Activated T-cell treated with anti-CD3 and anti-CD28 coated beads for 1 hour (primary cell): ENCODE measurements at regions not wholly inside any gene's neighbourhood (a gene's known extent, or its start where the extent isn't known, plus 50 kb on each side); places are given as distances from the start of the nearest gene placed in this dataset.
"Not testable (repeated sequence)": the region's sequence is repeated elsewhere in the genome, so short reads cannot be mapped to it uniquely, and the experiment has no call there.

Experiments
- DNase-seq: peaks from one replicate; pipeline ENCODE4 v3.0.0-alpha.2; 2020; ENCODE audit warnings: low read depth

DNA sequence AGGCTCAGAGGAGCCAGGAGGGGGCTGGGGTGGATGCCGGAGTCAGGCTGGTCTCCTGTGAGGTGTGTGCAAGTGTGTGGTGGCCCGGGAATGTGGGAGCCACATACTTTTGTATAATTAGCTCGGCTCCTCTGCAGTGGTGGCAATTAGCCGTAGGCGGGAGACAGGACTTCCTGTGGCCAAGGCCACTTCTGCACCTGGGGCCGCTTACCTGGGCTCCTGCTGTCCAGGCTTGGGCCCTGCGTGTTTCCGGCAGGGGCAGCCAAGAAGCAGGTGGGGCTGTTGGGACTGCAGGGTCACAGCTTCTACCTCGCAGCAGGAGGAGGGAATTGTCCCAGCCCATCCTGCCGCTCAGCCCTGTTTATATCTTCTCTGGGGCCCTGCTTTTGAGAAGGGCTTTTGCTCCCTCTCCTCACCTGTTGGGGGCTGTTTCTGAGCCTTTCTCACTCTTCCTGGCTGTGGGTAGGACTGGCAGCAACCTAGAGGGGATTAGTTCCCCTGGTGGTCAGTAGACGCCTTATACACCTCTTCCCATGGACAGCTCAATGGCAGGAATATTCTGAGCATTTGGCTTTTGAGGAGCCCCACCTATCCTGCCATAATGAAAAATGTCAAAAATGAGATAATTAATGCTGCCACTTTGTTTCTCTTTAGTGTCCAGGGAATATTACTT is 145.4 kb upstream of the PITX1 start:
- DNase-seq: no peak

DNA sequence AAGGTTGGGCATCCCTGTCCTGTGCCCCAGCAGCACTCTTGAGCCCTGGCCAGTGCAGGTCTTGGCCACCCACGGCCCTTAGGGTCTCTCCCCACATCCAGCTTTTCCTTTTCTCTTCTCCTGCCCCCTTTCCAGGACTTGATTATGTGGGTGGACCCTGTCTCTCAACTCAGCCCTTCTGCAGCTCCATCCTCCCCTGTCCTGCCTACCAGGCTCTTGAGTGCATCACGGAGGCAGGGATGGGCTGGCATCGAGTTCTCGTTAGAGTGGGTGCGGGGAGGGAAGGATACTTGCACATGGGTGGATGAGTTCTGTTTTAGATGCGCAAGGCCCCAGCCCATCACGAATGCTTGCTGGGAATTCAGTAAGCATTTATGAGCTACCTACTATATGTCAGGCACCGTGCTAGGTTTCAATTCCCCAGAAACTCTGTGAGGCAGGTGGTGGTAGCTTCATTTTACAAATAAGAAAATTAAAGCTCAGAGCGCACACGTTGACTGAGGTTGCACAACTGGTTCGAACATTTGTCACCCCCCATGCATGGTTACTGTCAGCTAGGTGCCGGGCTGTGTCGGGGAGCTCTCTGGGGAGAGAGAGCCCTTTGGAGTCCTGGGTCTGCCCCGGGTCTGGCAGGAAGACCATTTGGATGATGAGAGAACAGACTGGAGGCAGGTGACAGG is 144.6 kb upstream of the PITX1 start:
- DNase-seq: no peak

DNA sequence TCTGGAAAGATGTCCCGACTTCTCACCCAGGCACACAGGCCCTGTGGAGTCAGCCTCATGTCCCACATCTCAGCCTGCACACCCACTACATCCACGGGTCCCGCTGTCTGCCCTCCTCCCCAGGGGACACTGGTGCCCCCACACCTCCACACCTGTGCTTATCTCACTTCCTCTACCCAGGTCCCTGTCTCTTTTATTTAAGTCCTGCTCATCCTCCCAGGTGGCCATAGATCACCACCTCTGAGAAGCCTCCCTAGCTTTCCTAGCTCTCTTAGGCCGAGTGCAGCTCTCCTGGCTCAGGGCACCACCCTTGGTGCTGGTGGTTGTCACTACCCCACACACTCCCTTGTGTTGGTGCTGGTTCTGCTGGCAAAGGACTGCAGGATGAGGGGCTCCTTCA is 143.6 kb upstream of the PITX1 start:
- no peak for DNase-seq

DNA sequence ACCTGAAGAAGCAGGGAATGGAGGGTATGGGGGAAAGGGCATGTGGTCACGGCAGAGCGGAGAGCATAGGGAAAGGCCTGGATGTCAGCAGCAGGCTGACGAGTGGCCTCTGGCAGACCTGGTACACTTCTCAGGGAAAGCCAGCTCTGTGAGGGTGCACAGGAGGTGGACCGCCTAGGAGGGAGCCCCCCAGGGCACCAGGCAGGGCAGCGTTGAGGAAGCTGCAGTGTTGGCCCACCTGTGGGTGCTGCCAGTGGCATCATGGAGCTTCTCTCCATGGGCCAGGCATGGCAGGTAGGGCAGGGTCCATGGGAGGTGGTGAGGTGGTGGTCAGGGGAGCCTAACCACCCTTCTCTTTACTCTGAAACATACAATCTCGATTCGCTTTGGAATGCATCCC is 143.0 kb upstream of the PITX1 start:
- no peak for DNase-seq

DNA sequence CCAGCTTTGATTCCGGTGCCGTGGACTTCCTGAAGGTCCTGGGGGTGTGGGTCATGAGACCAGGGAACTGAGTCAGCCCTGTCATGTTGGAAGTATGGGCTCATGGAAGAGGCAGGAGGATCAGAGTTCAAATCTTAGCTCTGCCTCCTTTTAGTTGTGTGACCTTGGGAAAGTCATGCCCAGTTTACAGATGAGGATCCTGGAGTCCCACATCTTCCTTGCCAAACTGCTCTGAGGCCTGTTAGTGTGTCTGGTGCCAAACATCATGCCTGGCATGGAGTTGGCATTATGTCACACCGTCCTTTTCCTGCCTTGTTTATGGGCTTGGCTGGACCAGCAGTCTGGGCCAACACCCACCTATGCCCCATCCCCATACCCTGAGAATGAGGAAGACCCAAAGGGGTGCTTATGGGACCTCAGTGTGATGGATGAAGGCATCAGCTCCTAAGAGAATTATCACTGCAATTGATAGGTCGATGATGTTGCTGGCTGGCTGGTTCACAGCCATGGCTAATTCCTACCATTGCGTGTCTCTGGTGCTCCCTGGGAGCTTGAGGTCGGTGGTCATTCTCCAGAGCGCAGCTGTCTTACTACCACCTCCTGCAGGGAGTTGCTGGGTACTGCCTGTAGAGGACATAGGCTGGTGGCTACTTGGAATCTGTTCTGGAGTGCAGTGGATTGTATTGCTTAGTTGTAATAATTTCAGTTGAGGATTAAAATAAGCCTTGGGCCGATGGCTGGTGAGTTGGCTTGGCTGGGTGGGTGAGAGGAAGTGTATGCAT is 140.5 kb upstream of the PITX1 start:
- DNase-seq: no peak

DNA sequence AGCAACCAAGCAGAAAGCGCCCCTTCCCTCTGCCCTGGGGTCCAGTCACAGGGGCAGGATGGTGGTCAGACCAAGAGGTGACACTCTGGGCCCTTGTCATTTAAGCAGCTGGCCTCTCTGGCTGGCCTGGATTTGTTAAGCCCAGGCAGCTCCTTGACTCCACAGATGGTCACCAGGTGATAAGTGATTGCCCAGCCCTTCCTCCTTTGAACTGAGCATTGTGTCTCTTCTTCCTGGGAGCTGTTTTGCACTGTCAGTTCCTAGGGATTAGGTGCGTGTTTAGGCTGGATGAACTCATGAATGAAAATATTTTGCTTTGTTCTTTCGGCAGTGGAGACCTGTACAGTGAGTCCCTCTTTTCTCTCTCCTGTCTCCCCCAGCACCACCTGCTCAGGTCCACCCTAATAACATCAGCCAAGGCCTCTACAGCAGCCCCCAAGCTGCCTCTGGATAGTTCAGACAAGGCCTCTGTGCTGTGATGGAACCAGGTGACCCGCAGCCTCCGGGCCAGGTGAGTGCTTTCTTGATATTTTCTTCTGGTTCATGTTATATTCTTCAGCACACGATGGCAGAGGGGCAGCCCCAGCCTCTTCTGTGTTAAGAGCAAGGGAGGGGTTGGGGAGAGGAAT is 139.7 kb upstream of the PITX1 start:
- no peak for DNase-seq

DNA sequence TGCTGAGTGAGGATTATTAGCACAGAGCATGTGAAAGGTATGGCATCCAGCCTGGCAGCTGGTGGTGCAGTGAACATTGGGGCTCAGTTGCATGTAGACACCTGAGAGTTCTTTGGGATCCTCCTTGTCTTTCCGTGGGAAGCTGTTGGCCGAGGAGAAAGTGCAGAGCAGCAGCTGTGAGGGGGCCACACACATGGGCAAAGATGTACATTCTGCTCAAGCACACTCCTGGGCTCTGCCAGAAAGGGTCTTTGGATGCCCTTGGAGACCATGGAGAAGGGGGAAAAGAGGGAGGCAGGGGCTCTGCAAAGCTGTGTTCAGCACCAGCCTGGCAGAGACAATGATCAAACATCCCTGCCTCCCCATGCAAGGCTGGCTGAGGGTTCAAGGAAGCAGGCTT is 138.7 kb upstream of the PITX1 start:
- DNase-seq: no peak

DNA sequence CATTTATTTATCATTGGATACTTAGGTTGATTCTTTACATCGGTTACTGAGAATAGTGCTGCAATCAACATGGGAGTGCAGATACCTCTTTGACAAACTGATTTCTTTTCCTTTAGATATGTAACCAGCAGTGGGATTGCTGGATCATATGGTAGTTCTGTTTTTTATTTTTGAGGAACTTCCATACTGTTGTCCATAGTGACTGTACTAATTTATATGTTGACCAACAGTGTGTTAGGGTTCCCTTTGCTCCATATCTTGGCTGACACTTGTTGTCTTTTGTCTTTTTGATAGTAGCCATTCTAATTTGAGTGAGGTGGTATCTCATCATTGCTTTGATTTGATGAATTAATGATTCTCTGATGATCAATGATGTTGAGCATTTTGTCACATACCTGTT is 137.3 kb upstream of the PITX1 start:
- DNase-seq: no peak

DNA sequence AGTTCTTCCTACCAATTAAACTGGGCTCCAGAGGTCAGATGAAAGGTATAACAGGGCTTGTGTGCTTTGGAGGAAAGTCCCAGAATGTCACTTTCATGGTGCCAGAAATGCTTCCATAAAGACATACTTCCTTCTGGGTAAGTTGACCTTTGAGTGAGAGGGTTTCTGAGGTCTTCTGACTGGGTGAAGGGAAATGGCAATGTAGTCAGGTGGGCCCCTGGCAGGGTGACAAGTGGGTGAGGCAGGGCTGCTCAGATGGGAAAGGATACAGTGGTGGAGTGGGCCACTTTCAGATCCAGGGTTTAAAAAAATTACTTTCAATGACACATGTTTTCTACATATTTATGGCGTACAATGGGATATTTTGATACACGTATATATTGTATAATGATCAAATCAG is 136.5 kb upstream of the PITX1 start:
- no peak for DNase-seq

DNA sequence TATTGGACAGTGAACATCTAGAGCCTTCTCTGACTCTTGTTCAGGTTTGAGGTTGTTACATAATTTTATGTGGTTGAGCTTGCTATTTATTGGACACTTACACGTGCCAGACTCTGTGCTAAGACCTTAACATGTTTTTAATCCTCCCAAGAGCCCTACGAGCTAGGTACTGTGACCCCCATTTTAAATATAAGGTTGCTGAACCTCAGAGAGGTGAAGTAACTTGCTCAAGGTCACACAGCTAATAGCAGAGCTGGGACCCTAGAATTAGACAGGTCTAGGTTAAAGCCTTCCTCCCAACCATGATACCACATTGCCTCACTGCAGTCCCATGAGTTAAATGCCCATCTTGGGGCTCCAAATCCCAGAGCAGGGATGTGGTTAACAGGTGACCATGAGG is 135.7 kb upstream of the PITX1 start:
- no peak for DNase-seq

DNA sequence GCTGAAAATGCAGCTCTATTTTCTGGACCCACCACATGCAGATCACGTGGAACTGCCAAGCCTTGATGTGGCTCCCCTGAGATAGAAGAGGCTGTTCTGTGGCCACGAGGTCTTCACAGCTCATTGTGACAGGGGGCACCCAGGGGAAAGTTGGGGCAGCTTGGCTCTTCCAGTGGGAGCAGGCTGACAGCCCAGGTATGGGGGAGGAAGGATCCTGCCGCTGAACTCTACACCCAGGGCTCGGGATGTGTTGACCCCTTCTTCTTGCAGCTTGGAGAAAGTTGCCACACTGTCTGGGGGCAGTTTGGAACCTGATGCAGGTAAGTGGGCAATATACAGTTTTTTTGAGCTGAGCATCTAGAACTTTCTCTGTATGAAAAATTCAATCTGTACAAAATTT is 133.6 kb upstream of the PITX1 start:
- DNase-seq: no peak

DNA sequence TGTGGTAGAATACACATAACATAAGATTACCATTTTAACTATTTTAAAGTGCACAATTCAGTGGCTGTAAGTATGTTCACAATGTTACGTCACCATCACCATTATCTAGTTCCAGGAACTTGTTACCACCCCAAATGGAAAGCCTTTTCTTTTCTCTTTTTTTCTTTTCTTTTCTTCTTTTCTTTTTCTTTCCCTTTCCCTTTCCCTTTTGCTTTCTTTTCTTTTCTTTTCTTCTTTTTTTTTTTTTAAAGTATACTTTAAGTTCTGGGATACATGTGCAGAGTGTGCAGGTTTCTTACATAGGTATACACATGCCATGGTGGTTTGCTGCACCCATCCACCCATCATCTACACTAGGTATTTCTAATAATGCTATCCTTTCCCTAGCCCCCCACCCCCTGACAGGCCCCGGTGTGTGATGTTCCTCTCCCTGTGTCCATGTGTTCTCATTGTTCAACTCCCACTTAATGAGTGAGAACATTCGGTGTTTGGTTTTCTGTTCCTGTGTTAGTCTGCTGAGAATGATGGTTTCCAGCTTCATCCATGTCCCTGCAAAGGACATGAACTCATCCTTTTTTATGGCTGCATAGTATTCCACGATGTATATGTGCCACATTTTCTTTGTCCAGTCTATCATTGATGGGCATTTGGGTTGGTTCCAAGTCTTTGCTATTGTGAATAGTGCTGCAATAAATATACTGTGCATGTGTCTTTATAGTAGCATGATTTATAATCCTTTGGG is 131.0 kb upstream of the PITX1 start:
- DNase-seq: not testable (repeated sequence)

DNA sequence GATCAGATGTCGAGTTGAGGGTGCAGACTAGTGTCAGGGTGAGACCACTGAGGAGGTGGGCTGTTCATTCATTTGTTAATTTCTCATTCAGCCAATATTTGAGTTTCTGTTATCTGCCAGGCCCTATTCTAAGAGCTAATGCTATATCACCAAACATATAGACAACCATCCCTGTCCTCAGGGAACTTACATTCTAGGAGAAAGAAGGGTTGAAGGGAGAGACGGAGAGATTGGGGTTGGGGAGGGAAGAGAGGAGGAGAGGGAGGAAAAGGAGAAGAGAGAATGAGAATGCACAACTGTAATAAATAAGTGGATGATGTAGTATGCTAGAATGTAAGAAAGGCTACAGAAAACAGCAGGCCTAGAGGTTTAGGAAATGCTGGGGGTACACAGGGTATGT is 129.9 kb upstream of the PITX1 start:
- no peak for DNase-seq

DNA sequence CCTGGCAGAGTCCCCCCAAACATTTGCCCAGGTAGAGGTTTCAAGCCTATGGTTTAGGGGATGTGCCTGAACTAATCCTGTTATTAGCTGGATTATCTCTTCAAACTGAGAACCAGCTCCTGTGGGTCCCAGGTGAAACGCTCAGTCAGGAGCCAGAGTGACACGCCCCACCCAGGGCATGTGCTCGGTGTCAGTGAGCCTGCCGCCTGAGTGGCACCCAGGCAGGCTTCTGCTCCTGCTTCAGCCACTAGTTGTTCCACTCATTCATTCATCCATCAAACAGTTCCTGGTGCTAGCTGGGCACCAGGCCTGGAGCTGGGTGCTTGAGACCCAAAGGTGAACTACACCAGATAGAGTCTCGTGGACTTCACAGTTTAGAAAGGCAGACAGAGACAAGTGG is 129.4 kb upstream of the PITX1 start:
- no peak for DNase-seq

DNA sequence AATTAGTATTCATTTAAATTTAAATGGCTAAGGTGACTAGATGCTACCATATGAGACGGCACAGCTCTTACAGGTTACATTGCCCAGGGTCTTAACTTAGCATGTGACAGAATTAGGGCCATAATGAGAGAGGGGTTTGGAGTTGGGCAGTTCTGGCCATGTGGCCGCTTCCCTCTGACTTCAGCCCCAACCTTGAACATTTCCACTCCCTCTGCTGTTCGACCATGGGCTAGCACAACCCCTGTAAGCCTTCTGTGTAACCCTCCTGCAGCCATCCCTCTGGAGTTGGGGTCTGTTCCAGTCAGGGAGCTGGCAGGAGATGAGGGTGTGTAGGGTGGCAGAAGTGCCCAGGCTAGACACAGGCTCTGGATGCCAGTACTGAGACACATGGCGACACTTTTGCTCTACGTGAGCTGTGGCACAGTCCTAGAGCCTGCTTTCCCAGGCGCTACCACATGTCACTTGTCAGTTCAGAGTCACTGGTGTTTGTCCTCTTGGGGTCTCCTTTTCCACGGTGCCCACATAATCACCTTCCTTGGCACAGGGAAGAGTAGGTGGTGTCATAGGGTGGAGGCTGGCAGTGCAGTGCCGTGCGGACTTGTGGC is 128.7 kb upstream of the PITX1 start:
- no peak for DNase-seq

DNA sequence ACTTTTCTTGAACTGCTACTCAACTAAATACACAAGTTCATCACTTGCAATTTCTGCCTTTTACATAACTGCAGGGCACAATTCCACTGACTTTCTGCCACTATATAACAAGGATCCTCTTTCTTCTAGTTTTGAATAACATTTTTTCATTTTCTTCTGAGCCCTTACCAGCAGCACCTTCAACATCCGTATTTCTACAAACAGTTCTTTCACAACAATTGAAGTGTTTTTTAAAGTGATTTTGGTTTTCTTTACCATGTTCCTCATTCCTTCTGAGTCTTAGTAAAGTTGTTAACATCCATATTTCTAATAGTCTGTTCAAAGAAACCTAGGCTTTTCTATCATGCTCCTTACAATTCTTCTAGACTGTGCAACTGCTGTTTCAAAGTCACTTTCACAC is 127.2 kb upstream of the PITX1 start:
- DNase-seq: no peak

DNA sequence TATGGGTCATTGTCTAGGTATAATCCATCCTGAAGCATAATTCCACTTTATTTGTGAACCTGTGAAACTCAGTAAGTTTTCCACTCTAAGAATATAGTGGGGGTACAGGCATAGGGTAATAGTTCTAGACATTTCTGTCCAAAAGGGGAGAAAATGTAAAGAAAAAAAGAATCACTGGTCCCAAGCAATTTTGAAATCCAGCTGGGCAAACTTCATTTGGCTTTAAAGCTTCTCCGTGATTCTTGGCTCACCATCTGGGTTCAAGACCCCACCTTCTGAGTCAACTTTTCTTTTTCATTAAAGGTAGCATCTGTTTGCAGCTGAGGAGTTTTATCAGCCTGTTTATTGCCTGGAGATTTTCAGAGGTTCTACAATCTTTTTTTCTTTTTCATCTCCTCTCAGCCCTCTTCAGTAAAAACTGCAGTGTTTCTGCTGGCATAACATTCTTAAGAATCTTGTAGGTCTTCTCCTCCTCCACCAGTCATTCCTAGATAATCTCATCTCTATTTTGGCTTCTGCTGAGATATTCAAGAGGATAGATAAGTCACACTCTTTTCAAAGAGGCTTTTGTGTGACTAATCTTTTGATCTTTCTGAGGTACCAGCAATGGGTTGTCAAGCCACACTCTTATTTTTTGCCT is 126.1 kb upstream of the PITX1 start:
- no peak for DNase-seq

DNA sequence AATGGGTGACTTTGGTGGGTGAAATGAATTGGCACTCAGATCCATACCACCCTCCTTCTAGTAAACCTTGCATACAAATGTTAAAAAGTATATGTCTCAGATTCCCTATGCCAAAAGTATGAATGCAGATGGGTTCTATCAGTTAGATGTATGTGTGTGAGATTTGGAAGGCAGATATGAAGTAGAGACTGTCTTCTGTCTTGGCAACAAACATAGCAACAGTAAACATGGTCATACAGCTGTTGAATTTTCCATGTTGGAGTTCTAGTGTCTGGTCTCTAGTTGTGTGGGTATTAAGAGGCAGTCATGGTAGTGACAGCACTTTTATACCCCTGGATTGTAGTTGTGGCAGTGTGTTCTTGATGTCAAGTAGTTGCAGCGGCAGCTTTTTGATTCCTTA is 125.6 kb upstream of the PITX1 start:
- no peak for DNase-seq

DNA sequence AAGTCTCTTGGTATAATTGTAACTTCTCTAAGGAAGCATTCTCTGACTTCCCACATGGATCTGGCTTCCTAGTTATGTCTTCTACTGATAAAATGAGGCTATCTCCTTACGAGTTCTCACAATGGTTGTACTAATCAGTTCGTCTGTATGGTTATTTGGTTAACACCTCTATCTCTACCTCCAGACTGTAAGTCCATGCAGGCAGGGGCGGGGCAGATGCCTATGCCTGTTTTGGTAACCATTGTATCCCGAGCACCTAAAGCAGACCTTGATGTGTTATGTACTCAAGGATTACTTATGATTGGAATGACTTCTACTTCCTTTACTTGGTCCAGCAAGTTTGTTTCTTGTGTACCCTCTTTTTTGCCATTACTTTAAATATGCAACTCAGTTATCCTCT is 125.0 kb upstream of the PITX1 start:
- no peak for DNase-seq

DNA sequence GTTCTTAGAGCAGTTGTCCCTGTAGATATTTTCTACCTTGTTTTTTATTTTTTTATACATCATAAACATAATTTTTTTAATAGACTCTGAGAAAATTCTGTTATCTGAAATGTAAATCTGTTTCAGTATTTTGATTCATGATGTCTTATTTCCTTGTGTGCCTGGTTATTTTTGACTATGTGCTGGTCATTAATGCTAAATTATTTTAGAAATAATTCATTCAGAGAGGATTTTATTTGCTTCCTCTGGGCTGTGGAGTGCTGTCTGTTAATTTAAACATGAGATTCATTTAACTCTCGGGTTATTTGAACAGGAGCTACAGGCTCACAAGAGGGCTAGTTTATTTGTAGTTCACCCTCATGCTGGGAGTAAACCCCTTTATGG is 124.3 kb upstream of the PITX1 start:
- DNase-seq: no peak
